Activated CD4-positive, alpha-beta T cell treated with anti-CD3 and anti-CD28 coated beads, Interleukin-2, amount 50 U/mL, for 24 hours (primary cell): ENCODE measurements at regions not wholly inside any gene's neighbourhood (a gene's known extent, or its start where the extent isn't known, plus 50 kb on each side); places are given as distances from the start of the nearest gene placed in this dataset.
"Not testable (repeated sequence)": the region's sequence is repeated elsewhere in the genome, so short reads cannot be mapped to it uniquely, and the experiment has no call there.

Experiments used
- DNase-seq, 2 donors: peaks; one replicate each; pipeline ENCODE4 v3.0.0-alpha.2; 2020; ENCODE audit warnings: low read depth in 1 of 2, low spot score in 1 of 2

GRCh38 chr5:124892185-124892848, 145.9 kb upstream of the ZNF608 start:
- no peak for DNase-seq

- DNase-seq: no peak
Measured at GRCh38 chr5:124894541-124894940, 148.1 kb upstream of the ZNF608 start.

- DNase-seq: no peak
Measured at GRCh38 chr5:124895236-124895635, 148.8 kb upstream of the ZNF608 start.

- DNase-seq: no peak
Measured at GRCh38 chr5:124901081-124901480, 154.6 kb upstream of the ZNF608 start.

GRCh38 chr5:124902097-124902821, 155.8 kb upstream of the ZNF608 start:
- DNase-seq: no peak

- DNase-seq: no peak
Measured at GRCh38 chr5:124905256-124906130, 159.1 kb upstream of the ZNF608 start.

GRCh38 chr5:124906339-124907097, 160.1 kb upstream of the ZNF608 start:
- no peak for DNase-seq

DNA sequence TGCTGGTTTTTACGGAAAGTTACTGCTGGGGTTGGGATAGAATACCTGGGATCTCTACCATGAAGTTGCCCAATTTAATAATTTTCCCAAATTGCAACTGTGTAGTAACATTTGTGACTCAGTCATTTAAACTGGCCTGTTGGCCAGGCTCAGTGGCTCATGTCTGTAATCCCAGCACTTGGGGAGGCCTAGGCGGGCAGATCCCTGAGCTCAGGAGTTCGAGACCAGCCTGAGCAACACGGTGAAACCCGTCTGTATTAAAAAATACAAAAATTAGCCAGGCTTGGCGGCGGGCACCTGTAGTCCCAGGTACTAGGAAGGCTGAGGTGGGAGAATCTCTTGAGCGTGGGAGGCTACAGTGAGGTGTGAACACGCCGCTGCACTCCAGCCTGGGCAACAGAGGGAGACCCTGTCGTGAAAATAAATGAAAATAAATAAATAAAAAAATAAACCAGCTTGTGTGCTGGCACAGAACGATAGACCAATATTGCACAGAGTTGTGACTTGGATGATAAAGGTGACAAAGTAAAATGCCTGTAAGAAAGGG, 160.7 kb upstream of the ZNF608 start:
- DNase-seq: no peak

- DNase-seq: no peak
Measured at GRCh38 chr5:124908581-124909451, 162.4 kb upstream of the ZNF608 start.

- no peak for DNase-seq
Measured at GRCh38 chr5:124909734-124910133, 163.3 kb upstream of the ZNF608 start.

DNA sequence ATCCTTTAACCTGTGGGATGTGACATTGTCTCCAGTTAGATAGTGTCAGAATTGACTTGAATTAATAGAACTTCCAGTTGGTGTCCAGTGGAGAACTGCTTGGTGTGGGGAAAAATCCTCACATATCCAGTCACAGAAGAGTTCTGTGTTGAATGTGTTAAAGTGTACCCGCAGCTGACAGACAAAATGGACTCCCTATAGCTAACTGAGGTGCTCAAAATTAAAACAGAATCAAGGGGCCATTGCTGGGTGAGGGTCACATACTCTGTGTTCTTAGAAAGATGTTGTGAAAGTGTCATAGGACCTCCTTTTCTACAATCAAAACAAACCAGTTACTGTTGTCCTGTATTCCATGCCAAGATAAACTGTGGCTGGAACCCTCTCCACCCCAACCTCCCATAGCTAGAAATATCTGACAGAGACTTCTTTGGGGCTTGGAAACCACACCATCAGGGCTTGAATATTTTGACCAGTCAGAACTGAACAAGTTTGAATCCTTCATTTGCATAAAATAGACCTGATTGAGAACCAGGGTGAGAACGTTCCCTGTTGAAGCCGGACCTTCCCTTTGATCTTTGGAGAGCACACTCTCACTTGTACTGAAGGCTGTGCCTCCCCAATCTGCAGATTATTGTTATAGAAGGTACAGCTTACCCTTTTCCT, 164.0 kb upstream of the ZNF608 start:
- no peak for DNase-seq

DNA sequence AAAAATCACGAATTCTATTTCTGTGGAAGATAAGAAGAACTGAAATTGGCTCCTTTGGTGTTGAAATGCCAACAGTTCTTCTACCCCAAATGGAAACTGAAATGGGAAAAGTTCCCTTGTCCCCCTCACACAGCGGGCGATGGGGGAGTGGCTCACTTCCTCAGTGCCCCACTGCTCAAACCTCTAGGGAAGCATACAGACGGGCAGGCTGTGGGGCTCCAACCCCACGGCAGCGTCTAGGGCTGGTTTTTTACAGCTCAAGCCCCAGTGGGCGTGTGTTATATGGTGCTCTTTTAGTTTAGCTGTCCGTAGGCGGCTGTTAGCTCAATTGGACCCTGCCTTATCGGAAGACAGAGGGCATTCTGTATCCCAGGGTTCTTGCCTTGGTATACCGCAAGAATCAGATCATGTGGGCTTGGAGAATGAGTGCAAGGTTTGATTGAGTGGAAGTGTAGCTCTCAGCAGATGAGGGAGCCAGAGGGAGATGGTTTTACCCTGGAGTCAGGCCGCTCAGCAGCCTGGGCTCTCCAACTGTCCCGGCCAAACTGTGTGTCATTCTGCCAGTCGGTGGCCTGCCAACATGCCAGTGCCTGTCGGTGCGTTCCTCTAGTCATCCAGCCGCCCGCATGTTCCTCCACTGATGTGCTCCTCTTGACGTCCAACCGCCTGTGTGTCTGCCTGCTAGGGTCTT, 166.3 kb upstream of the ZNF608 start:
- no peak for DNase-seq

GRCh38 chr5:124913329-124913653, 166.9 kb upstream of the ZNF608 start:
- DNase-seq: no peak

- DNase-seq: not testable (repeated sequence)
Measured at GRCh38 chr5:124916313-124916712, 169.9 kb upstream of the ZNF608 start.

- DNase-seq: no peak
Measured at GRCh38 chr5:124918618-124919017, 172.2 kb upstream of the ZNF608 start.

DNA sequence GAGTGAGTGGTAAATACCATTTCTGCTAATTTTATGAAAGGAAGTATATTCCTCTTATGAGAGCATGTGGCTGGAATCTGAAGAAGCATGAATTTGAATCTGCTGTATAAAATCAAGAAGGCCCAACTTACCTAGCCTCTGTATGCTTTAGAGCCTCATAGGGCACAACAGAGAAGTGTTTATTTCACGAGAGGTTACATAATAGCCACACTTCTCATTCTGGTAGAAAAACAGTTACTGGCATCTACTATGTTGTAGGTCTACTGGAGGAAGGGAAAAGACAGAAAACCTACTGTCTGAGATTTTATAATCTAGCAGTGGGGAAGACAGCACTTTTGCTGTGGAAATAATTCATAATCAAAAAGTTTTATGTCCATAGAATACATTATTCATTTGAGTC, 172.6 kb upstream of the ZNF608 start:
- no peak for DNase-seq

- DNase-seq: no peak
Measured at GRCh38 chr5:124919747-124920525, 173.5 kb upstream of the ZNF608 start.
